HL-60 (cell line): ENCODE measurements at regions not wholly inside any gene's neighbourhood (a gene's known extent, or its start where the extent isn't known, plus 50 kb on each side); places are given as distances from the start of the nearest gene placed in this dataset.

Experiments used
- DNase-seq, 2 experiments: peaks; one replicate each; pipeline ENCODE4 v3.0.0-alpha.2; 2010 to 2020; ENCODE audit warnings: low read depth in 1 of 2, low spot score in 1 of 2
- H3K27ac ChIP-seq: fragments of 250-450 bp; sonication (Bioruptor Pico); replicated peaks from 2 replicates; pipeline ENCODE4 v1.5.1; 2020; ENCODE audit warnings: mild to moderate bottlenecking, moderate library complexity
- H3K27me3 ChIP-seq: fragments of 250-450 bp; sonication (Bioruptor Pico); 2 replicates; pipeline ENCODE4 v1.5.1; 2021; ENCODE audit warnings: mild to moderate bottlenecking, moderate library complexity; ENCODE audit not compliant: insufficient read depth, poor library complexity, severe bottlenecking
- H3K4me3 ChIP-seq: replicated peaks from 2 replicates; pipeline ENCODE4 v1.5.1; 2011; ENCODE audit warnings: mild to moderate bottlenecking, control low read depth, low read length; ENCODE audit not compliant: insufficient read depth
- CTCF ChIP-seq: IDR thresholded peaks from one replicate; pipeline ENCODE4 v1.5.1; 2011; ENCODE audit warnings: low read length, control low read depth, inconsistent platforms; ENCODE audit not compliant: insufficient read depth
- GABPA ChIP-seq: IDR thresholded peaks from 2 replicates; pipeline ENCODE4 v1.6.1; 2012; ENCODE audit warnings: low read depth
- POLR2AphosphoS5 ChIP-seq: IDR thresholded peaks from 2 replicates; pipeline ENCODE4 v1.6.1; 2012; ENCODE audit warnings: low read depth
- REST ChIP-seq: IDR thresholded peaks from 2 replicates; pipeline ENCODE4 v1.6.1; 2012; ENCODE audit warnings: low read depth; ENCODE audit not compliant: insufficient replicate concordance
- SPI1 ChIP-seq: IDR thresholded peaks from 2 replicates; pipeline ENCODE4 v1.6.1; 2012; ENCODE audit warnings: low read depth, mild to moderate bottlenecking, borderline replicate concordance

- H3K27me3 ChIP-seq = no peaks in the 10 kb centered on the region
- H3K4me3 ChIP-seq = no peak overlapping the region
- no peak for TF ChIP-seq GABPA
- no peak for TF ChIP-seq POLR2AphosphoS5
- TF ChIP-seq CTCF = no peak
- TF ChIP-seq SPI1 = no peak
- no peak for TF ChIP-seq REST
- DNase-seq = no peak
- H3K27ac ChIP-seq = no peak overlapping the region
Observed at GRCh38 chr14:101216366-101217079, 313.0 kb upstream of the RTL1 start.

- no peaks in the 10 kb centered on the region for H3K27me3 ChIP-seq
- no peak for DNase-seq
- no peak for TF ChIP-seq SPI1
- TF ChIP-seq POLR2AphosphoS5 = no peak
- no peak for TF ChIP-seq GABPA
- no peak for TF ChIP-seq CTCF
- no peak for TF ChIP-seq REST
- H3K27ac ChIP-seq = no peak overlapping the region
- H3K4me3 ChIP-seq = no peak overlapping the region
Observed at GRCh38 chr14:101217080-101217463, 313.6 kb upstream of the RTL1 start.

GRCh38 chr14:101217616-101218371, 314.3 kb upstream of the RTL1 start:
- H3K27me3 ChIP-seq = no peaks in the 10 kb centered on the region

More at GRCh38 chr14:101217616-101218371, 314.3 kb upstream of the RTL1 start:
- Histone ChIP-seq H3K27ac (no peak overlapping the region), H3K4me3 (no peak overlapping the region)
- no peak for DNase-seq
- TF ChIP-seq GABPA (no peak), POLR2AphosphoS5 (no peak), CTCF (no peak)
